HG03469 (cell line): ENCODE measurements at regions not wholly inside any gene's neighbourhood (a gene's known extent, or its start where the extent isn't known, plus 50 kb on each side); places are given as distances from the start of the nearest gene placed in this dataset.
"Not testable (repeated sequence)": the region's sequence is repeated elsewhere in the genome, so short reads cannot be mapped to it uniquely, and the experiment has no call there.

ENCODE experiments used
- ATAC-seq: cut with Tn5 transposase; IDR thresholded peaks from one replicate; pipeline ENCODE4 v1.9.1; 2021; ENCODE audit warnings: mild to moderate bottlenecking, moderate library complexity, moderate number of reproducible peaks; ENCODE audit not compliant: unreplicated experiment

- no peak for ATAC-seq
Measured at GRCh38 chr2:142398212-142398611, 267.4 kb upstream of the LRP1B start.

- ATAC-seq = no peak
Measured at GRCh38 chr2:142395291-142395690, 264.5 kb upstream of the LRP1B start.

DNA sequence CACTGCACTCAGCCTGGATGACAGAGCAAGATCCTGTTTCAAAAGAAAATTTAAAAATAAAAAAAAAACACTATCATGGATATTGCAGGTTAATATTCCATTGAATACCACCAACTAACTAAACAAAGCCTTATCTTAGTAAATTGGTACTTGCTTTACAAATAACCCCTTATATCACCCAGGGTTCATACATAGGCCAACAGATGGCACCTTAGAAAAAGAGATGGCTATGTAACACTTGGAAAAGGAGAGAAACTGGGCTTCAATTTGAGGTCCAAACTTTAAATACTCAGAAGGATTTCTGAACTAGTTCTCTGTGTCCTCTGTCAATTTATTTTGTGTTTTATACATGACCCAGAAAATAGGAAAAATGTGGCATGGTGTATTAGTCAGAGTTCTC, 249.6 kb upstream of the LRP1B start:
- ATAC-seq = no peak

DNA sequence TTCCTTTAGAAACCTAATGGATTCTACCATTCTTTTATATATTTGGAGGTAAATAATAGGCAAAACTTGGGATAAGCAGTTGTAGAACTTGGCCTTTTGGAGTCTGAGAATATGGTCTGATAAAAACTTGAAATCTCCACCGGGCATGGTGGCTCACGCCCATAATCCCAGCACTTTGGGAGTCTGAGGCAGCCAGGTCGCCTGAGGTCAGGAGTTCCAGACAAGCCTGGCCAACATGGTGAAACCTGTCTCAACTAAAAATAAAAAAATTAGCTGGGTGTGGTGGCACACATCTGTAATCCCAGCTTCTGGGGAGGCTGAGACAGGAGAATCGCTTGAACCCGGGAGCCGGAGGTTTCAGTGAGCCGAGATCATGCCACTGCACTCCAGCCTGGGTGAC, 231.3 kb upstream of the LRP1B start:
- not testable (repeated sequence) for ATAC-seq

- ATAC-seq = no peak
Measured at GRCh38 chr2:142347751-142348150, 216.9 kb upstream of the LRP1B start.

GRCh38 chr2:142339261-142339660, 208.4 kb upstream of the LRP1B start:
- no peak for ATAC-seq

DNA sequence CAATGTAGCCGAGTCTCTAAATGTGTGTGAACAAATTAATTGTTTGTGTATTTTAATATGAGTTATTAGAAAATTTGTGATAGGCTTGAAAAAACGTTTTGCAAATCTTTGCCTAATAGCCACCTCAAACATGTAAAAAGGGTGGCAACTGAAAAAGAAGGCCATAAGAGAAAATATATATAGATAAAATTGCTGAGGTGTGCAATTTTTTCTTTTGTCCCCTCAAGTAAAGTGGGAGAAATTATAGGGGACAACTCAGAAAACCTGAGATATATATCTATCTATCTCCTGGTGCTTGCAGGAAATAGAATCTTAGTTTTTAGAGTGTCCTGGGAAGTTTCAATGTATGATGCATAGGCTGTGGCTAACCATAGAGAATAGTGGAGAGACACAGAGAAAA, 201.4 kb upstream of the LRP1B start:
- ATAC-seq = no peak

DNA sequence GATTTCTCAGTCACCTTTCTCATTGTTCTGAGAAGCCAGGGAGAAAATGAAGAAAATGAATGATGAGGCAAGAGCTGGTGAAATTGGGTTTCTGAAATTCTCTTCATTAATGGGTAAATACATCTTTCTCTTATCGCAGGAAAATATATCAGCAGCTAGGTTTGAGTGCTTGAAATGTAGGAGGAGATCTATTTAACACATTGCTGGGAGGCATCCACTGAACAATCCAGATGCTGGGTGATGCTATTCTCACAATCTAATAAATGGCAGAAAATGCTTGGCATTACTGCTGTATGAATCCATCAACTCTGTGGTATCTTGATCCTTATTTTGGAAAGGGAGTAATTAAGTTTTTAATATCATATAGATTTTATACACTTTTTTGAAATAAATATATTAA, 199.6 kb upstream of the LRP1B start:
- no peak for ATAC-seq

DNA sequence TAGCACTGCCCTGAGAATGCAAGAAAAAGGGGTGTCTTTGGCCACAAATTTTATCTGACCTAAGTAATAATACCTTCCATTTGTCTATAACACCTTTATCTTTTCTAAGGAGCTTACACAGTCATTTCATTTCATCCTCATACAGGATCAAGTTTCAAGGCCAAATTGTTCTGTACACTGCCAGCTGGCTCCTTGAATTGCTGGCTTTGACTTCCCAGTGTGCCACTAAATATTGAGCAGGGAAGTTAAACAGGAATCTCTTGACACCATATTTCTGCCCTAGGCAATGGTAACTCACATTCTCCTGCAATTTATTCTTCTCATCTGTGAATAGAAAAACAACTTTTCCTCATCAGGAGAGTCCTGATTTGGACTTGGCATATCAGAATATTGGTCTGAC, 195.1 kb upstream of the LRP1B start:
- no peak for ATAC-seq

DNA sequence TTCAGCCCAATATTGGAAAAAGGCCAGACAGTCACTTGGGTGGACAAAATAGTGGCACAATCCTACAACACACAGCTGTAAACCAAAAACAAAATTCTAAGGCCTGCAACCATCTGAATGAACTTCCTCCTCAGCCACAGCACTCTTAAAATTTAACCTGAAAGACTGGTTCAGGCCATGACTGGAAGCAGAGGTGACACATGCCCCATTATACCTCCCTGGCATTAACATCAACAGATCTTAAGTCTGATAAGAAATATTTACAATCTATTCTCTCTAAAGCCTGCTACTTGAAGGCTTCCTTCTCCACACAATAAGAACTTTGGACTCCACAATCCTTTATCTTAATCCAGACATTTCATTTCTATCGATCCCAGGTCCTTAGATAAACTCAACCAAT, 192.4 kb upstream of the LRP1B start:
- no peak for ATAC-seq

DNA sequence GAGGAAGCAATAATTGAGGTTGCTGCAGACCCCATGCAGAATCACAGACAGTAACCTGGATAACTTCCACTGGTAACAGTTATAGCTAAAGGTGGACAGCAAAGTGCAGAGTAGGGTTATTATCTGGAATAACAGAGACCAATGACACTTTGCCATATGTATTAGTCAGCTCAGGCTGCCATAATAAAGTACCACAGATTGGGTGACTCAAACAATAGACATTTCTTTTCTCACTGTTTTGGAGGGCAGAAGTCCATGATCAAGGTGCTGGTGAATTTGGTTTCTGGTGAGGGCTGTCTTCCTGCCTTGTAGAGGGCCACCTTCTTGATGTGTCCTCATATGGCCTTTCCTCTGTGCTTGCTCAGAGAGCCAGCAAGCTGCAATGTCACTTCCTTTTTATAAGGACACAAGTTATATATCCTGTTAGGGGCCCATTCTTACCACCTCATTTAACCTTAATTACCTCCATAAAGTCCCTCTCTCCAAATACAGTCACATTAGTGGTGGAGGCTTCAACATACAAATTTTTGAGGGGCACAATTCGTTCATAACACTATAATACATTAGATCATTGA, 191.0 kb upstream of the LRP1B start:
- ATAC-seq = no peak

- ATAC-seq = no peak
Measured at GRCh38 chr2:142320067-142320466, 189.3 kb upstream of the LRP1B start.

DNA sequence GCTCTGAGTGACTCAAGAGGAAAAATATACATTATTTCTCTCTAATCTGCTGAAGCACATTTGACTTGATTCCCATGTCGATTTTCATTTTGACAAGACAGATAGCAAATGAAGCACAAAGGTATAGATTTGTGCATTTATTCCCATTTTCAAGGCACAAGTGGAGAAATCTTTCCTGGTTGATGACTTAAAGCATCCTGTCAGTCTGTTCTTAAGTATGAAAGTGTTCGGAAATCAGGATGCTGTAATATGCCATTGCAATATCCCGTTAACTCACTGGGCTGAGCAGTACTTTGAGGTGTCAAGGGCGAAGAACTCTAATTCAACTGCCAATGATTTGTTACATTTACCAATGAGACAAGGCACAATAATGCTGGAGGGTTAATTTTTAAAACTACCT, 185.2 kb upstream of the LRP1B start:
- ATAC-seq = no peak

DNA sequence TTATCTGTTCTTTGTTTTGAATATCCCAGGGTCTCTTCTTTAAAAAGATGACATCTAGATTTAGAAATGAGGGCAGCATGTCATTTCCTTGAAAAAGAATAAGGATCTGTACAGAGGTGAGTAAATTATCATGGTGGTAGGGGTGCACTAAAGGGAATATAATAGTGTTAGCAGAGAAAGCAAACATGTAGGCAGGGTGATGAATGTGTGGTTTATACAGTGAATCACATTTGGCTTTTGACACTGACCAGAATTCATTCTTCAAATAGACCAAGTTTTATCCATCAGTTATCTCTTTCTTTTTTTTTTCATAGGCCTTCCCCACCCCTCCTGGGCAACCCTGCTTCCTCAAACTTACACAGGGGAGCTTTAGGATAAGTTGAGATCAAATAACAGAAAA, 184.5 kb upstream of the LRP1B start:
- ATAC-seq = no peak

DNA sequence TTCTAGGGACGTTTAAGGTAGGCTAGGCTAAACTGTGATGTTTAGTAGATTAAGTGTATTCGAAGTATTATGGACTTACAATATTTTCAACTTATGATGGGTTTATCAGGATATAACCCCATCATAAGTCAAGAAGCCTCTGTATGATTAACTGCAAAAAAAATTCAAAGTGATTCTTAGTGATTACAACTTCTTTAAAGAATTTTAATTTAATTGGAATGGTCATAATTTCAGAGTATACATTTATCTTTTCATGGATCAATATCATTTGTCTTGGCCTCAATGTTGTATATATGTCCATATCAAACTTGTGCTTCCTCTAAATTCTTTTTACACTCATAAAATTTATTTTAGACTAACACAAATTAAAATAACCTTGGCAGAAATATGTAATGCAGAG, 183.3 kb upstream of the LRP1B start:
- no peak for ATAC-seq

- ATAC-seq = no peak
Measured at GRCh38 chr2:142310530-142310929, 179.7 kb upstream of the LRP1B start.

DNA sequence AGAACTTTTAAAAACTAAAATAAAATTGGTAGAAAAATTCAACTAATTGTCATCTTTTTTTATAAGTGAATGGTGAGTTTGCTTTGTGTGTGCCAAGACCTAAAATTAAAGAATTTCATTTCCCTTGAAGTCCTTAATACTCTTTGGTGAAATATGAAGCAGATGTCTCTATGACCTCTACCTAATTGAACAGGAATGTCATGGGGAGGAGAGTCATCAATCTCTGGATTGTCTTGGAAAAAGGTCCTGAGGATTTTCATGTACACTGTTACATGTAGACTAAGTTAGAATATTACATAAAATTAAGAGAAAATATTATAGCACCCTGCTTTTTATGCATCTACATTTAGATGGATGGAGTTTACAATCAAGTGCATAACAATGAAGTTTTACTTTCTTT, 177.9 kb upstream of the LRP1B start:
- no peak for ATAC-seq

DNA sequence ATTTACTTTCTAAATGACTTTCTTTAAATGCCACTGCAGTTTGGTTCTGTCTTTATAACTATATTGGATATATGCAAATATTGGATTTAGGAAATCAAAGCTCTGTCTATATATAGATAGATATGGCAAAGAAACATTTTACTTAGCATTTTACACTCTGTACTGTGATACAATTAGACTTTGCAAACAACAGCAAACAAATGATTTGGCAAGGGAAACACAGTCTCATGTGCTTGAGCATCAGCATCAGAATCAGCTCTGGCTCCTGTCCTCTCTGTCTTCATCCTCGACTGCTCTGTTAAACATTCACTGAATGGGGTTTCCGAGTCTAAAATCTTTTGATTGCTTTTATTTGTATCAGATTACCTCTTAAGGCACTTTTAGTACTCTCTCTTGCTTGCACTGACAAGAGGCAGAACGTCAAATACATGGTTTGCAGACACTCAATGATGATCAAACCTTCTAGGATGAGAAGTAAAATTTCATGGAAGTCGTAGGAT, 176.8 kb upstream of the LRP1B start:
- ATAC-seq = no peak

DNA sequence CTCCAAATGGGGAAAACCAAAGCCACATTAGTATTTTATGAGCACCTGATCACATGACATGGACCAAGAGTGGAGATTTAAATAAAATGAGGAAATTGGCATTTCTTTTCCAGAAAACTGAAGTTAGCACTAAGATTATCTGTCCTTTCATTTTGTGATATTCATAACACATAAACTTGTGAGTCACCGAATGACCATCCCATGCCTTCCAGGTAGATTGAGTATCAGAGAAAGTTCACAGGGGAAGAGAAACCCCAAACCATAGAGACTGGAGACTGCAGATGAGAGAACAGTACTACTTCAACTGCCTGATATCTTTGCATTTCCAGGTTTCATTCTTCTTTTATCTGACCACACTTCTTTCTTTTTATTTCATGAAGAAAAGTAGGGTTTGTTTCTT, 176.3 kb upstream of the LRP1B start:
- no peak for ATAC-seq

GRCh38 chr2:142306131-142306530, 175.3 kb upstream of the LRP1B start:
- no peak for ATAC-seq

DNA sequence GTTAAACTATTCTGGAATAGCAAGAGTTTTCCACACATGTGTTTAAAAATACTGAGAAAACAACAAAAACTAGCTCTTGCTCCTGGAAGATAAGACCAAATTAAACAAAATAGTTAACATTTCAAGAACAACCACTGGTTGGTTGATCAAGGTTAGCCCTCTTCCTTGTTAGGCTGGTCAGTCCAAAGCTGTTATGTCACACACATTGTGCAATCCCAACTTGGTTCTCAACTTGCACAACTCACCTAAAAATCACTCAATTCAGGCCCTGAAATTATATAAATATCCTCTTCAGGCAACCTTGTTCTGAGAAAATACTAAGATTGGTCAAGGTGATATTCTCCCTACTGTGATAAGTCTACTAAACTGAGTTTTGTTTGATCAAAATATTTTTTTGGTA, 169.7 kb upstream of the LRP1B start:
- no peak for ATAC-seq

DNA sequence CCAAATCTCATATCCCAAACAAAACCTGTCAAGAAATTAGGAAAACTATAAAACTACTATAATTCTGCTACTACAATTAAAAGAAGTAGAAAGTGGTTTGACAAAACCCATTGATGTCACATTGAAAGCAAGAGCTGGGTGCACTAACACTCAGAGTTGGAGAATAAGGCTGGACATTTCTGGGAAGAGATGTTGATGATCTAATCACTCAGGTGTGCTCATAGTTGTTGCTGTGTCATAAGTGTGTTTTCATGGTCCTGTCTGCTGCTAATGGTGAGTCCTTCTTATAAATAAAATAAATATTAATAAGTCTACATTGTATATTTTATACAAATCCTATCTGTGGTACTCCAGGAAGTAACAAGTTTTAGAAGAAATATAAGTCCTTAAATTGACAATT, 168.2 kb upstream of the LRP1B start:
- no peak for ATAC-seq

DNA sequence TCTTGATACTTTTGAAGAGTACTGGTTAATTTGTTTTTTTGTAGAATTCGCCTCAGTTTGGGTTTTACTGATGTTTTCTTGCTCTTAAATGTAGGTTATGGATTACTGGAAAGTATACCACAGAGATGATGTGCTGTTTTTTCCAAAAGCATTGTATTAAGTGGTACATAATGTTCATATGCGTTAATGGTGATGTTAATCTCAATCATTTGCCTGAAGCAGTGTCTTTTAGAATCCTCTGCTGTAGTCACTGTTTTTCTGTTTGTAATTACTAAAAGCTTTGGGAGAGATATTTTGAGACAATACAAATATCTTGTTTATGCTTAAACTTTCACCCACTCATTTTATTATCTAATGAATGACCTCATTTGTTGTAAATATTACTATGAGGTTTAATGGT, 163.4 kb upstream of the LRP1B start:
- ATAC-seq = no peak
